ENCODE measurements at regions not wholly inside any gene's neighbourhood (a gene's known extent, or its start where the extent isn't known, plus 50 kb on each side); places are given as distances from the start of the nearest gene placed in this dataset.

- intact Hi-C loops (cut with DNase I; ENCODE audit: low total_unique reads), result no loop called here
- H3K27me3 ChIP-seq, result no peaks in the 10 kb centered on the region
- in situ Hi-C loops (cut with MboI; ENCODE audit: low sequenced_read_pairs in 4 of 4), result no loop called here
Observed at GRCh38 chr3:83823095-83823494, 1135.7 kb upstream of the CADM2 start.

GRCh38 chr3:83835040-83835439 is 1123.7 kb upstream of the CADM2 start:
- Histone ChIP-seq H3K4me1 (no peaks in the 10 kb centered on the region), H3K9me3 (no peaks in the 10 kb centered on the region), H3K27ac (no peak overlapping the region), H3K4me3 (no peak overlapping the region), H3K27me3 (no peaks in the 10 kb centered on the region), H3K36me3 (no peaks in the 10 kb centered on the region)
- in situ Hi-C loops (cut with MboI; ENCODE audit: low sequenced_read_pairs in 4 of 4), result no loop called here
- ATAC-seq (no peak), DNase-seq (no peak)
- TF ChIP-seq POLR2A (IDR thresholded peaks at IDR 0.05) (no peak), CTCF (IDR thresholded peaks at IDR 0.05 in 4 of 5, conservative IDR thresholded peaks at IDR 0.05 in 1 of 5) (no peak)
- intact Hi-C loops (cut with DNase I; ENCODE audit: low total_unique reads), result no loop called here

More at GRCh38 chr3:83823095-83823494, 1135.7 kb upstream of the CADM2 start:
- Histone ChIP-seq H3K4me3 (no peak overlapping the region), H3K27ac (no peak overlapping the region), H3K36me3 (no peaks in the 10 kb centered on the region), H3K4me1 (no peaks in the 10 kb centered on the region), H3K9me3 (no peaks in the 10 kb centered on the region)
- TF ChIP-seq CTCF (IDR thresholded peaks at IDR 0.05 in 4 of 5, conservative IDR thresholded peaks at IDR 0.05 in 1 of 5) (no peak), POLR2A (IDR thresholded peaks at IDR 0.05) (no peak)
- ATAC-seq, result no peak
- DNase-seq, result no peak

GRCh38 chr3:83842511-83842910 is 1116.3 kb upstream of the CADM2 start:
- ATAC-seq, result no peak
- intact Hi-C loops (cut with DNase I; ENCODE audit: low total_unique reads), result no loop called here
- no peaks in the 10 kb centered on the region for H3K27me3 ChIP-seq
- no peak overlapping the region for H3K27ac ChIP-seq
- no peaks in the 10 kb centered on the region for H3K9me3 ChIP-seq
- TF ChIP-seq CTCF (IDR thresholded peaks at IDR 0.05 in 4 of 5, conservative IDR thresholded peaks at IDR 0.05 in 1 of 5), result no peak
- no peak for TF ChIP-seq POLR2A (IDR thresholded peaks at IDR 0.05)
- no peaks in the 10 kb centered on the region for H3K4me1 ChIP-seq
- H3K36me3 ChIP-seq, result no peaks in the 10 kb centered on the region
- no peak for DNase-seq
- in situ Hi-C loops (cut with MboI; ENCODE audit: low sequenced_read_pairs in 4 of 4), result no loop called here
- no peak overlapping the region for H3K4me3 ChIP-seq

GRCh38 chr3:83843716-83844115 is 1115.1 kb upstream of the CADM2 start:
- H3K36me3 ChIP-seq, result no peaks in the 10 kb centered on the region
- H3K9me3 ChIP-seq, result no peaks in the 10 kb centered on the region
- in situ Hi-C loops (cut with MboI; ENCODE audit: low sequenced_read_pairs in 4 of 4), result no loop called here
- no peak overlapping the region for H3K27ac ChIP-seq
- no peak for DNase-seq
- no peak for ATAC-seq
- TF ChIP-seq CTCF (IDR thresholded peaks at IDR 0.05 in 4 of 5, conservative IDR thresholded peaks at IDR 0.05 in 1 of 5) (no peak), POLR2A (IDR thresholded peaks at IDR 0.05) (no peak)
- H3K27me3 ChIP-seq, result no peaks in the 10 kb centered on the region
- no peak overlapping the region for H3K4me3 ChIP-seq
- intact Hi-C loops (cut with DNase I; ENCODE audit: low total_unique reads), result no loop called here
- no peaks in the 10 kb centered on the region for H3K4me1 ChIP-seq

GRCh38 chr3:83849106-83849730 is 1109.6 kb upstream of the CADM2 start:
- H3K36me3 ChIP-seq, result no peaks in the 10 kb centered on the region
- no peak overlapping the region for H3K4me3 ChIP-seq
- no peak for DNase-seq
- H3K27ac ChIP-seq, result no peak overlapping the region
- TF ChIP-seq CTCF (IDR thresholded peaks at IDR 0.05 in 4 of 5, conservative IDR thresholded peaks at IDR 0.05 in 1 of 5) (no peak), POLR2A (IDR thresholded peaks at IDR 0.05) (no peak)
- no peaks in the 10 kb centered on the region for H3K27me3 ChIP-seq
- in situ Hi-C loops (cut with MboI; ENCODE audit: low sequenced_read_pairs in 4 of 4) (no loop called here), intact Hi-C loops (cut with DNase I; ENCODE audit: low total_unique reads) (no loop called here)
- H3K9me3 ChIP-seq, result no peaks in the 10 kb centered on the region
- H3K4me1 ChIP-seq, result no peaks in the 10 kb centered on the region
- ATAC-seq, result no peak

All from gastrocnemius medialis (tissue), 4 donors.